Anterior cingulate cortex (tissue), 58 donors: ENCODE measurements at regions not wholly inside any gene's neighbourhood (a gene's known extent, or its start where the extent isn't known, plus 50 kb on each side); places are given as distances from the start of the nearest gene placed in this dataset.
"Not testable (repeated sequence)": the region's sequence is repeated elsewhere in the genome, so short reads cannot be mapped to it uniquely, and the experiment has no call there.

Experiments used
- DNase-seq, 58 donors: peaks; one replicate each; lab custom pipeline; 2025; lab: John Stamatoyannopoulos, UW

DNA sequence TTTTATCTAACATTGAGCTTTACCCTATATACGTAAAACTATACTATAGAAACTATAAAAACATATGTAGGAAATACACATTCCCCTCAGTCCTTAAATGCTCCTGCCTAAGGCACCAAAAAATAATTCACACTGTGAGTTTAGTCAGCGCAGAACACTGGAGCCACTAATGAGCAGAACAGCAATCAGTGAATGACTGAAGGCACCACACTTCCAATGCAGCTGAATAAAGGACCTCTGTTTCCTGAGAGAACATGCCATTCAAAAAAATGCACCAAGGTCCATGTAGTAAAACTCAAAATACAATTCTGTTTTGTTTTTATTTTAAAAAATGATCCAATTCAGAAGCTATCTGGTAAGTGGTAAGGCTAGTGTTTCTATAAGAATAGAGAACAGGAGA lies 1280.6 kb upstream of the NRXN1 start:
- DNase-seq, result peak in 5 of 58 donors; percentile 0 to 33 (median 1)

DNA sequence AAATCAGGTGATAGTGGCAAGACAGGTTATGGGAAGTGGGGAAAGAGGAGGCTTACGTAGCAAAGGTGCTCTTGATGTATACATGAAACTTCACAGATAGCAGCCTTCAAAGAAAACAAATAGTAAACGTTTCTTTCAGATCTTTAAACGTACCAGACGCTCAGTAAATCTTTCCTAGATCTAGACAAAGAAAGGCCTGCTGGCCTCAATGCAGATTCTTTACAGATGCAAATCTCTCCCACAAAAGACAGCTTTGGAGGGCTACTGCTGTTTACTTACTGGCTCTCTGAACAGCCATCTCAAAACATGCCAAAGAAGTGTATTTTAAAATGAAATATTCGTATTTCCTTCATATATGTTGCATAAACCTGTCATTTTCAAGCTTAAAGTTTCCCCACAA lies 1279.9 kb upstream of the NRXN1 start:
- DNase-seq, result peak in 1 of 58 donors; percentile 1

DNA sequence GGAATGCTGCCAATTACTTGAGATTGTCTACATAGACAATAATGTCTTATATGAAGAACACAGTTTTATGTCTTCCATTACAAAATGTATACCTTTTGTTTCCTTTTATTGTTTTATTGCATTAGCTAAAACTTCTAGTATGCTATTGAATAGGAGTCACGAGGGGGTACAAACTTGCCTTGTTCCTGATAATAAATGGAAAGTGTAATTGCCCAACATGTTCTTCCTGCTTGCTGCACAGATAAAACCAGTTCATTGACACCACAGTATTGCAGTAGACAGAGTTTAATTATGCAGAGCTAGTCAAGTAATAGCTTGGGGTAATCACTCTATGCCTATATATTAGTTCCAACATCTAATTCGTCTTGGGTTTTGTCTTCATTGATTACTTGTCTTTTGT lies 1276.2 kb upstream of the NRXN1 start:
- DNase-seq, result no peak

DNA sequence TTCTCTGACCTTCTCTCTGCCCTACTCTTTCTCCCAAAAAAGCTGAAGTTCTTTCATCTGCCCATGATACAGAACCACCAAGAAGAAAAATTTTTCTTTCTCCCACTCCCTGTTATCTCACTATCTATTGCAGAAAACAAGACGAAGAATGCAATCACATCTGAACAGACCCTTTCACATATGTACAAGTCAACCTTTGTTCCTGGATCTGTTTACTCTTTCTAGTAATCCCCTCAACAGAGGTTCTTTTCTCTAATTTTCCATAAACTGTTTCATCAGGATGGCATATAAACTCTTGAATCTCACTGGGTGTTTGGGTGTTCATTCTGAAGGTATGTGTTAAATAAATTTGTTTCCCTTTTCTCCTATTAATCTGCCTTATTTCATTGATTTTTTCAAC lies 1262.7 kb upstream of the NRXN1 start:
- no peak for DNase-seq

DNA sequence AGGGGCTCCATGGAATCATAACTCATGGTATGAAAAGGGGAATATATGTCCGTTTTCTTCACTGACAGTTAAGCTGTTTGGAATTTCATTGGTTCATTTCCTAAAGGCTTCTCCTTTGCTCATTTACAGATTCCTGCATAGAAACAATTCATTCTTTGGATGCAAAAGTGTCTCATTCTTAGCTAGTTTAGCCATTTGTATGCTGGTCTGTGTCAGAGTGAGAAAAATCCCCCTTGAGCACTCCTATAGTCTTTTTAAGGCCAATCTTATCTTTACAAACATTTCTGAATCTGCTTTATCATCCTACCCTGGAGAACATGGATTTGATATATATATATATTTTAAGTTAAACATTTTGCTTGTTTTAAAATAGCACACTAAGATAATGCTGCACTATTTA lies 1260.9 kb upstream of the NRXN1 start:
- DNase-seq, result no peak

DNA sequence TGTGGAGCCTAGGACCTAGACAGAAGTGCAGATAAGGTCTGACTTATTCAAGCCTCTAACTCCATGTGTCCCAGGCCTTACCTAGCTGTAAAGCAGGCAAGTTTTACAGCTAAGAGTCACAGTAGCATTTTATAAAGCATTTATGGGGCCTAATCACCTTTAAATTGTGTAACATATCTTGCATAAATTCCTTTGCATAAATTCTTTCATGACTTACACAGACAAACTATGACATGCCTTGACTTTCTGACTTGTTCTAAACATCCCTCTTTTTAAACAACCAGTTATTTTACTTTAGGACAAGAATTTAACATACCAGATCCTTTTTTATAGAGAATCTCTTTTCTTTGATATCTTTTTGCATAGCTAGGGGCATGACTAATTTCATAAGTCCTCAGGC lies 1257.8 kb upstream of the NRXN1 start:
- no peak for DNase-seq

DNA sequence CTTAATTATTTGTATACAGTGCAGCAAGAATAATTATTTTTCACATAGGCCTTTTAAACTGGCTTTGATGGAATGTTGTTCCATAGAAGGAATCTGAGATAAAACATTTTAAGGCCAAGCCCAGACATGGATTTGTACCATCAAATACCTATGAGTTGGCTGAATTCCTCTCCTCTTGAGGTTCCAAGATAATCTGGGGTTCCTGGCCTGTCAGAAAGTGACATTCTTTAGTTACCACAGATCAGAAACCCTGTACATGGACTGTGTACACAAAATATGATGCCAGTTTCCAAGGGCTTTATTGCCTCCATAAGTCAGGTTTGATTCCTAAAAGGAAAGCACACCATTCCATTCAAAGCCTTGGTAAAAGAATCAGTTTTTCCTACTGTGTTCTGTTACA lies 1256.7 kb upstream of the NRXN1 start:
- no peak for DNase-seq

DNA sequence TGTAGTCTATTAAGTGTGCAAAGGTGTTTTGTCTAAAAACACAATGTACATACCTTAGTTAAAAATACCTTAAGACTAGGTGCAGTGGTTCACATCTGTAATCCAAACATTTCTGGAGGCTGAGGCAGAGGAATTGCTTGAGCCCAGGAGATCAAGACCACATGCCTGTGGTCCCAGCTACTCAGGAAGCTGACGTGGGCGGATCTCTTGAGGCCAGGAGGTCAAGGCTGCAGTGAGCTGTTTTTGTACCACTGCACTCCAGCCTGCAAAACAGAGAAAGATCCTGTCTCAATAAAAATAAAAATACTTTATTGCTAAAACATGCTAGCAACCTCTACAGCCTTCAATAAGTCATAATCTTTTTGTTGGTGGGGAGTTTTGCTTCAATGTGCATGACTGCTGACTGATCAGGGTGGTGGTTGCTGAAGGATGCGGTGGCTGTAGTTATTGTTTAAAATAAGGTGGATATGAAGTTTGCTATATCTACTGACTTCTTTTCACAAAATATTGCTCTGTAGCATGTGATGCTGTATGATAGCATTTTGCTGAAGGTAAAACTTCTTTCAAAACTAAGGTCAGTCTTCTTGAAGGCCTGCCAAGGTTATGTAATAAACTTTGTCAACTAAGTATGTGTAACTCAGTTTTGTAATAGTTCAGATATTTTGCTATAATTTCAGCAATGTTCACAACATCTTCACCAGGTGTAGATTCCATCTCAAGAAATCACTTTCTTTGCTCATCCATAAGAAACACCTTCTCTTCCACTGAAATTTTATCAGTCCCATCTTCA lies 1238.0 kb upstream of the NRXN1 start:
- DNase-seq, result no peak

DNA sequence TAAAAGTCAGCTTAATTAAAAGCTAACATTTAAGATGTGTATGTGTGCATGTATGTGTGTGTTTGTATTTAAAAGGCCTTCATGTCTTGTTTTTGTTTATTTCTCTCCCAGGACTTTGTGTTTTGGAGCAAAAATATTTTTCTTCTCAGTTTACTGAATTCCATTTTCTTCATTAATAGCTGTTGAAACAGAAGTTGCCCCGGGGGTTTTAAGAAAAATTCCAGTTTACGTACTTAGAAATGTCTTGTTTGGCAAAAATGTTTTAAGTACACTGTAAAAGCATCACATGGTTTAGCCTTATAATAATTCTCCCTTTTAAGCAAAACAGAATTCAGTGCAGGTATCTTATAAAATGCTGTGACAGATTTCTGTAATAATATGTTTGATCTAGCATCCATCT lies 1233.0 kb upstream of the NRXN1 start:
- DNase-seq, result no peak

DNA sequence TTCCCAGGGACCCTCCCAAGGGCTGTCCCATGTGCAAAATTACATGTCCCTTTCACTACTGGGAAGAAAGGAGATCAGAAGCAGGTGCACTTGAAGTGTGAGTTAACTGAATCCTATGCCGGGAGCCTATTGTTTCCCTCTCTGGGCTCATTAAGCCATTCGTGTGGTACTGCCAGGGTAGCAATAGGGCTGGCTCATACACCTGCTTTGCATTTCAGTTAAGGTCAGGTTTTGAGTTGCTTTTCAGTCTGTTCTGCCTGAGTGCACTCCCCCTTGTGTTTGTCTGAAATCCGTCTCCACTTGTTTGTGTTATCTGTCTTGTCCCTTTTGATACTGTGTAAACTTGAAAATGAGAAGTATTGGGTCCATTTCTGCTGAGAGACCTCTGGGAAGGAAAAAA lies 1232.6 kb upstream of the NRXN1 start:
- DNase-seq, result no peak

DNA sequence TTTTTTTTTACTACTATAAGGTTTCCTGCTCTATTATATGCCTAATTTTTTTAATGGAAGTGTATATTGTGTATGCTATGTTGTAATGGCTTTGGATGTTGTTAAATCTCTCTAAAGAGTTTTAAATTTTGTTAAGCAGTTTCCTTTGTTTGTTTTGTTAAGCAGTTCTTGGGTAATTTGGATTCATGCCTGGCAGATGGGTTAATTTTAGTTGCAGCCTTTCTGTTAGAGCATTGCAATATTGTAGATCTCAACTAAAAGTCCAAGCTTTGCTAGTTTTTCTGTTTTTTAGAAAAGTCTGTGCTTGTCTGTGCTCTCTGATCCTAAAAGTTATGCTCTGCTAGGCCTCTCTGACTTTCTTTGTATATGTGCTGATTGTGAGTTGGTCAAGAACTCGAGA lies 1229.0 kb upstream of the NRXN1 start:
- no peak for DNase-seq

DNA sequence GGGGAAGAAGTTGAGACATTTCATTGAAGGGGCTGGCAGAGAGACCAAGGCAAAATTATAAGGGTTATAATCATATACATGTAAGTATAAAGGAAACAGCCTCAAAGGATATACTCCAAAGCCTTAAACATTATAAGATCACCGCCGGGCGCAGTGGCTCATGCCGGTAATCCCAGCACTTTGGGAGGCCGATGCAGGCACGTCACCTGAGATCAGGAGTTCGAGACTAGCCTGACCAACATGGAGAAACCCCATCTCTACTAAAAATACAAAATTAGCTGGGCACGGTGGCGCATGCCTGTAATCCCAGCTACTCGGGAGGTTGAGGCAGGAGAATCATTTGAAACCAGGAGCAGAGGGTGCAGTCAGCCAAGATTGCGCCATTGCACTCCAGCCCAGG lies 1227.0 kb upstream of the NRXN1 start:
- DNase-seq, result not testable (repeated sequence)

DNA sequence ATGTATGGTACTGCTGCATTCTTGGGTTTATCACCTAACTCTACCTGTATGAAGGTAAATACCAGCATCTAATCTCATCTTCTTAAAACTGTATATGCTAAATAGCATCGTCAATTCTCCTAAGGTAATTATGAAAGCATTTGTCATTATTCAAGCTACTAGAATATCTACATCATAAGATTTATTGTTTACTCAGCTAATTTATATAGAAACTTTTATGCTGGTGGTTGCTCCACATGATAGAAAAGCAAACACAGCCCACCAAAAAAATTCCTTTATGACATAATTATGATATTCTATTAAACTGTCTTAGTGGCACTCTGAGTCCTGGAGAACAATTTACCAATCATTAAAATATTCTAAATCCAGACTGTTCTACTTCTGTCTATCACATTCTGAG lies 1226.1 kb upstream of the NRXN1 start:
- no peak for DNase-seq

DNA sequence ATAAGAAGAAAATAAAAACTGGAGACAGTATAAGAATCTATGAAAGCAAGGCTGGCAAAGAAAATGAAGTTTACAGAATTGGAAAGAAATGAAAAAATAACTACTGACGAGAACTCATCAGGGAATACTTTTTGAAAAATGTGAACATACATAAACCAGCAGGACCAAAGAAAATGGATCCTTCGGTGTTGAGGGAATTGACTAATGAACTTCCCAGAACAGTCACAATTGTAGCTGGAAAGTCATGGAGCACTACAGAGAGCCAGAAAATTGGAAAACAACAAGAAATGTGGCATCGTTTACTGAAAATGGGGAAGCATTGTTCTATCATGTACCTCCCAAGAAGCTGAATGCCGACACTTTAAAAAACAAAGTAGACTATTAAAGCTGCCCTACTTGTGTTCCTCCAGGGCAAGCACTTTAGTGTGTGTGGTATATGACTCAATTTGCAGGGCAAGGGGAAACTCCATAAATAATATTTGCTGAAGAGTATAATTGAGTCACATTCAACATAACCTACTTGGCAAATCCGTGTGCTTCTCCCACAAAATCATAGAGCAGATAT lies 1221.6 kb upstream of the NRXN1 start:
- DNase-seq, result no peak

DNA sequence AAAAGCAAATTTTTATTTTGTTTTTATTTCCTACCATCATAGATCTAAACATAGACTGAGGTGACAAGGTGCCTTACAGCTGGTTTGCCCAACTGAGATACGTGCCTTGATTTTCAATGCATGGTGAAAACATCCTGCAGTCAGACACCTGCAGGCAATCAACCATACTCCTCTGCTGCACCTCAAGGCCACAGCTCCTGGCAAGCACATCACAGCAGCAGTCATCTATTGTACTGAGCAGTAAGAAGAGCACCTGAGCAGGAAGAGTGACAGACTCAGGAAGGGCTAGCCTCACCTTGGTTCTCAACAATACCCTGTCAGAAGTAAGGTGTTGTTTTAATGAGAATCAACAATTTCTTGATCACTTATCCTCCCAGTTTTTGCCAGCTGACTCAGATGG lies 1206.8 kb upstream of the NRXN1 start:
- no peak for DNase-seq

DNA sequence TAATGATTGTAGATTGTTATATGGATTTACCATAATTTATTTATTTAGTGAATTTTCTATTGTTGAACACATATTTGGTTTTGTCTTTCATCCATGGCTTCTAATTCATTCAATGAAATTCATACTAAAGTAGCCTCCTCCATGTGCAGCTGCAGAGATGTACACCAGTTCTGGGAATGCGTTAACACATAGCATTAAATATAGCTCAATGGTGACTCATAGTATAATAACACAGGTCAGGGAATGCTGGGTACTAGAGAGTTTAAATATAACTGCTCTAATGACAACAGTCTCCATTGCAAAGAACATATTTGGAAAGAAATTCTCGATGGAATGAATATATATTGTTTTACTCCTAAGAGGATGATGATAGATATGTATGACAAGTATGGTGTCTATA lies 1190.2 kb upstream of the NRXN1 start:
- no peak for DNase-seq

DNA sequence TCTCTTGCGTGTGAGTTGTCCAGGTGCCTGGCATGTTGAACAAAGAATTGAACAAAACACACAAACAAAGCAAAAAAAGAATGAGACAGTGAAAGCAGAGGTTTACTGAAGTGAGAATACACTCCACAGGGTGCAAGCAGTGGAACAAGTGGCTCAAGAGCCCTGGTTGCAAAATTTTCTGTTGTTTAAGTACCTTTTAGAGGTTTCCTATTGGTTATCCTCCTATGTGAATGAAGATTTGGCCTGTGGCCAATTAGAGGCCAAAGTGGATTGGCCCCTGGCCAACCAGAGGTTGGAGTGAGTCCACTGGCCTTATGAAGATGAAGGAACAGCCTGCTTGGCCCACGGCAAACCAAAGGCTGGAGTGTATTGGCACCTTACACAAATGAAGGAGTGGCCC lies 1188.5 kb upstream of the NRXN1 start:
- peak in 2 of 58 donors; percentile 5 to 19 for DNase-seq

DNA sequence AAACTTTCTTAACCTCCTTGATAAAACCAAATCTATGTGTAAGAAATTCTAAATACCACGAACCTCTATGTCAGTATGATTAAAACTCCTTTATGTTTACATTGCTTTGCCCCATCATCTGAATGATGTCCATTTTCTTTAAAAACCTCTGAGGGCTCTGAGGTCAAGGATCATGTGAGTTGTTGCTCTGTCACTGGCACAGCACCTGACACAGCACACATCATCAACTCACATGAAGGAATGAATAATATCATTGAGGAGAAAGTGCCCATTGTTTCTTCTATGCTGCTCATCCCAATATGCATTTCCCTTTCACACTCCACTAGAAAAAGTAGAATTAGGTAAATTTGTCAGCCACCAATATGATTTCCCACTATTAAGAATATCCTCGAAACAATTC lies 1178.7 kb upstream of the NRXN1 start:
- DNase-seq, result no peak

DNA sequence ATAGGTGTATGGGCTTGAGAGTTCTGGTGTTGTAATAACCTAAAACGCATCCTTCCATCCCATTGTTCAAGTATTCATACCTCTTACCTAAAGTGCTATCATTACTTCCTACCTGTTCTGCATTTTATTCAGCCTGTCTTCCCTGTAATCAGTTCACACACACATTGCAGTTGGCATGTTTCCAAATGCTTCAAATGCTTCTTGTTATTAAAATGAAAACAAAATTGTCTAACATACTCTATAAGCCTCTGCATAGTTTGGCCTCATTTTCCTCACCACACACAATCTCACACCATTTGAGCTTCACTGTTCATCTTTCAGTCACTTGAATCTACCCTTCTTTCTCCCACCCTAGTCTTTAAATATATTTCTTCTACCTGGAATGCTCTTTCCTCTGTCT lies 1178.2 kb upstream of the NRXN1 start:
- DNase-seq, result no peak

DNA sequence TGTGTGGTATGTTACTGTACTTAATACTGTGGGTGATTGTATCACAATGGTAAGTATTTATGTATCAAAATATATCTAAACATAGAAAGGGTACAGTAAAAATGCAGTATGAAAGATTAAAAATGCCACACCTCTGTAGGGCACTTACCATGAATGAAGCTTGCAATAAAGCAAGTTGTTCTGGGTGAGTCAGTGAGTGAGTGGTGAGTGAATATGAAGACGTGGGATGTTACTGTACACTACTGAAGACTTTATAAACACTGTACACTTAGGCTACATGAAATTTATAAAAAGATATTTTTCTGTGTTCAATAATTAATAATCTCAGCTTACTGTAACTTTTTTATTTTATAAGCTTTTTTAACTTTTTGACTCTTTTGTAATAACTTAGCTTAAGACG lies 1162.4 kb upstream of the NRXN1 start:
- DNase-seq, result no peak

DNA sequence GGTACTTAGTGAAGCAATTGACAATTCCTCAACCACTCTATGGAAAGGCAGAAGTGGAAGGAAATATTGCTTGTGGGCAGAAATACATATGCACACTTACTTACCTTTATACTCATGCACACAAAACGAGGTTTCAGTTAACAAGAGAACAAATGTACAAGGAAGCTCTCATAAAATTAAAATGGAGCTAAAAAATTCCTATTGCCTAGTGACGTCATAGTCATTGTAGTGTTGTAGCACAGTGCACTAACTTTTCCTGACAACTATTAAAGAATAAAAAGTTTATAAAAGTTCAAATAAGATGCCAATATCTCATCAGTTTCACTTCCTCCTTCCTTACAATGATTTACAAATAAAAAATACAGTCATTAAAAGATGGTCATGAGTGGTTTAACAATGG lies 1161.9 kb upstream of the NRXN1 start:
- no peak for DNase-seq

DNA sequence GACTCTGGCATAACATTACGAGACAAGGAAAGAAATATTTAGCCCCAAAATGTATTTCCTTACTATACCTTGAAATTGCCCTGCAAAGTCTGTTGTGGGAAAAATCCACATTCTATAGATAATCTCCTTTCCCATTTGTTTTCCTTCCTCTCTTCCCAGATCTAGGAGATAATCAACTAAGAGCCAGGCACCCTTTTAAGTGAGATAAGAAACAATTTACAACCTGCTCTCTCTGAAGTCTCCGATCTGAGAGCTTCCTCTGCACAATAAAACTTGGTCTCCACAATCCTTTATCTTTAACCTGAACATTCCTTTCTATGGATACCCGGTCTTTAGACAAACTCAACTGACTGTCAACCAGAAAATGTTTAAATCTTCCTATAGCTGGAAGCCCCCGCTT lies 1160.7 kb upstream of the NRXN1 start:
- no peak for DNase-seq

DNA sequence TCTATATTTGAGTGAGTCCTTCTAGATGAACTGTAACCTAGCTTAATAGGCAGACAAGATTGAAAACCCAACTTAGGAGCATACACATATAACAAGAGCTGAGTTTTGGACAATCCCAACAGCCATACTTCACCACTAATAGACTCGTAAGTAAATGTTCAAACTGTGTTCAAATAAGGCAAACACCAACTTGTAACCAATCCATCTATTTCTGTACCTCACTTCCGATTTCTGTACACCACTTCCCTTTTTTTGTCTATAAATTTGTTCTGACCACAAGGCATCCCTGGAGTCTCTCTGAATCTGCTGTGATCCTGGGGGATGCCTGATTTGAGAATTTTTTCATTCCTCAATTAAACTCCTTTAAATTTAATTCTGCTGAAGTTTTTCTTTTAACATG lies 1149.1 kb upstream of the NRXN1 start:
- no peak for DNase-seq
